PFSK-1 (cell line): ENCODE measurements at regions not wholly inside any gene's neighbourhood (a gene's known extent, or its start where the extent isn't known, plus 50 kb on each side); places are given as distances from the start of the nearest gene placed in this dataset.

ENCODE experiments used
- FOXP2 ChIP-seq: optimal IDR thresholded peaks from 2 replicates; pipeline ENCODE3; 2011; ENCODE audit warnings: borderline replicate concordance, control low read depth, inconsistent platforms; ENCODE audit not compliant: insufficient read depth; ENCODE audit errors: extremely low read length, extremely low read depth
- POLR2AphosphoS5 ChIP-seq: IDR thresholded peaks from 2 replicates; pipeline ENCODE4 v1.6.1; 2012; ENCODE audit warnings: low read depth, mild to moderate bottlenecking, control low read depth, low read length, moderate library complexity
- REST ChIP-seq, 2 experiments: IDR thresholded peaks; 2 replicates each; pipeline versions ENCODE4 v1.6.1 to v1.8.0; 2011 to 2012; ENCODE audit warnings: low read depth in 2 of 2, low read length in 2 of 2, control low read depth in 1 of 2, inconsistent platforms in 1 of 2, mild to moderate bottlenecking in 1 of 2, moderate library complexity in 1 of 2; ENCODE audit not compliant: insufficient read depth in 1 of 2
- TAF1 ChIP-seq: IDR thresholded peaks from 2 replicates; pipeline ENCODE4 v1.6.1; 2012; ENCODE audit warnings: low read length, control low read depth, borderline replicate concordance; ENCODE audit not compliant: insufficient read depth

- no peak for TF ChIP-seq TAF1
- TF ChIP-seq POLR2AphosphoS5, result no peak
- no peak for TF ChIP-seq FOXP2
- TF ChIP-seq REST (IDR thresholded peaks at IDR 0.05; ENCODE audit: insufficient read depth in 1 of 2, low read depth in 2 of 2, low read length in 2 of 2), result no peak
These were observed 1635.2 kb downstream of the EFNB2 start for GRCh38 chr13:104900191-104900817.
